ENCODE measurements at regions not wholly inside any gene's neighbourhood (a gene's known extent, or its start where the extent isn't known, plus 50 kb on each side); places are given as distances from the start of the nearest gene placed in this dataset.

- no peaks in the 10 kb centered on the region for H3K27me3 Mint-ChIP-seq (ENCODE audit: low read depth)
- H3K9me3 Mint-ChIP-seq = peaks cover 4% of the 10 kb centered on the region
- no peak for DNase-seq
- ATAC-seq = no peak
- H3K4me3 Mint-ChIP-seq = no peak overlapping the region
- H3K36me3 Mint-ChIP-seq (ENCODE audit: insufficient read depth) = no peaks in the 10 kb centered on the region
- no peaks in the 10 kb centered on the region for H3K4me1 Mint-ChIP-seq (ENCODE audit: low read depth)
Measured at GRCh38 chr7:117929237-117929636, 56.0 kb upstream of the CTTNBP2 start.

GRCh38 chr7:117931314-117931713, 58.1 kb upstream of the CTTNBP2 start:
- ATAC-seq (no peak), DNase-seq (no peak)
- peaks cover 4% of the 10 kb centered on the region for H3K9me3 Mint-ChIP-seq
- no peaks in the 10 kb centered on the region for H3K27me3 Mint-ChIP-seq (ENCODE audit: low read depth)
- no peak overlapping the region for H3K4me3 Mint-ChIP-seq
- no peaks in the 10 kb centered on the region for H3K36me3 Mint-ChIP-seq (ENCODE audit: insufficient read depth)
- no peaks in the 10 kb centered on the region for H3K4me1 Mint-ChIP-seq (ENCODE audit: low read depth)

- no peak for ATAC-seq
- H3K27me3 Mint-ChIP-seq (ENCODE audit: low read depth) = no peaks in the 10 kb centered on the region
Measured at GRCh38 chr7:117937049-117937752, 64.0 kb upstream of the CTTNBP2 start.

GRCh38 chr7:117937753-117938483, 64.7 kb upstream of the CTTNBP2 start:
- Mint-ChIP-seq H3K27me3 (ENCODE audit: low read depth) (no peaks in the 10 kb centered on the region), H3K4me1 (ENCODE audit: low read depth) (no peaks in the 10 kb centered on the region), H3K9me3 (peaks cover 4% of the 10 kb centered on the region), H3K36me3 (ENCODE audit: insufficient read depth) (no peaks in the 10 kb centered on the region), H3K4me3 (no peak overlapping the region)
- DNase-seq = no peak
- ATAC-seq = no peak

More at GRCh38 chr7:117937049-117937752, 64.0 kb upstream of the CTTNBP2 start:
- no peak for DNase-seq
- Mint-ChIP-seq H3K4me3 (no peak overlapping the region), H3K36me3 (ENCODE audit: insufficient read depth) (no peaks in the 10 kb centered on the region), H3K4me1 (ENCODE audit: low read depth) (no peaks in the 10 kb centered on the region), H3K9me3 (peaks cover 4% of the 10 kb centered on the region)

GRCh38 chr7:117941138-117941810, 68.0 kb upstream of the CTTNBP2 start:
- Mint-ChIP-seq H3K4me1 (ENCODE audit: low read depth) (no peaks in the 10 kb centered on the region), H3K36me3 (ENCODE audit: insufficient read depth) (no peaks in the 10 kb centered on the region), H3K4me3 (no peak overlapping the region), H3K9me3 (peaks cover 3% of the 10 kb centered on the region), H3K27me3 (ENCODE audit: low read depth) (no peaks in the 10 kb centered on the region)
- ATAC-seq (no peak), DNase-seq (no peak)

- Mint-ChIP-seq H3K27me3 (ENCODE audit: low read depth) (no peaks in the 10 kb centered on the region), H3K4me1 (ENCODE audit: low read depth) (no peaks in the 10 kb centered on the region), H3K4me3 (no peak overlapping the region), H3K9me3 (peaks cover 3% of the 10 kb centered on the region), H3K36me3 (ENCODE audit: insufficient read depth) (no peaks in the 10 kb centered on the region)
- no peak for DNase-seq
- no peak for ATAC-seq
Measured at GRCh38 chr7:117942780-117943179, 69.5 kb upstream of the CTTNBP2 start.

GRCh38 chr7:117944886-117945285, 71.6 kb upstream of the CTTNBP2 start:
- Mint-ChIP-seq H3K27me3 (ENCODE audit: low read depth) (no peaks in the 10 kb centered on the region), H3K4me1 (ENCODE audit: low read depth) (no peaks in the 10 kb centered on the region), H3K36me3 (ENCODE audit: insufficient read depth) (no peaks in the 10 kb centered on the region), H3K4me3 (no peak overlapping the region), H3K9me3 (peaks cover 6% of the 10 kb centered on the region)
- no peak for ATAC-seq
- DNase-seq = no peak

GRCh38 chr7:117946151-117946633, 73.0 kb upstream of the CTTNBP2 start:
- ATAC-seq (no peak), DNase-seq (no peak)
- Mint-ChIP-seq H3K4me3 (no peak overlapping the region), H3K4me1 (ENCODE audit: low read depth) (no peaks in the 10 kb centered on the region), H3K36me3 (ENCODE audit: insufficient read depth) (no peaks in the 10 kb centered on the region), H3K9me3 (peaks cover 6% of the 10 kb centered on the region), H3K27me3 (ENCODE audit: low read depth) (no peaks in the 10 kb centered on the region)

- Mint-ChIP-seq H3K9me3 (peaks cover 3% of the 10 kb centered on the region), H3K4me1 (ENCODE audit: low read depth) (no peaks in the 10 kb centered on the region), H3K4me3 (no peak overlapping the region), H3K36me3 (ENCODE audit: insufficient read depth) (no peaks in the 10 kb centered on the region), H3K27me3 (ENCODE audit: low read depth) (no peaks in the 10 kb centered on the region)
- ATAC-seq (no peak), DNase-seq (no peak)
Measured at GRCh38 chr7:117949232-117949631, 76.0 kb upstream of the CTTNBP2 start.

- H3K36me3 Mint-ChIP-seq (ENCODE audit: insufficient read depth) = no peaks in the 10 kb centered on the region
- no peak overlapping the region for H3K4me3 Mint-ChIP-seq
- no peaks in the 10 kb centered on the region for H3K27me3 Mint-ChIP-seq (ENCODE audit: low read depth)
- ATAC-seq (no peak), DNase-seq (no peak)
- H3K9me3 Mint-ChIP-seq = peaks cover 3% of the 10 kb centered on the region
- H3K4me1 Mint-ChIP-seq (ENCODE audit: low read depth) = no peaks in the 10 kb centered on the region
Measured at GRCh38 chr7:117950601-117951260, 77.5 kb upstream of the CTTNBP2 start.

- Mint-ChIP-seq H3K27me3 (ENCODE audit: low read depth) (no peaks in the 10 kb centered on the region), H3K4me3 (no peak overlapping the region), H3K36me3 (ENCODE audit: insufficient read depth) (no peaks in the 10 kb centered on the region), H3K9me3 (peaks cover 3% of the 10 kb centered on the region), H3K4me1 (ENCODE audit: low read depth) (no peaks in the 10 kb centered on the region)
- ATAC-seq (no peak), DNase-seq (no peak)
Measured at GRCh38 chr7:117951285-117951684, 78.0 kb upstream of the CTTNBP2 start.

- Mint-ChIP-seq H3K9me3 (peaks cover 3% of the 10 kb centered on the region), H3K27me3 (ENCODE audit: low read depth) (no peaks in the 10 kb centered on the region), H3K36me3 (ENCODE audit: insufficient read depth) (no peaks in the 10 kb centered on the region), H3K4me1 (ENCODE audit: low read depth) (no peaks in the 10 kb centered on the region), H3K4me3 (no peak overlapping the region)
- ATAC-seq = no peak
- no peak for DNase-seq
Measured at GRCh38 chr7:117951691-117952280, 78.5 kb upstream of the CTTNBP2 start.

- ATAC-seq = no peak
- Mint-ChIP-seq H3K4me3 (no peak overlapping the region), H3K9me3 (no peaks in the 10 kb centered on the region), H3K36me3 (ENCODE audit: insufficient read depth) (no peaks in the 10 kb centered on the region), H3K27me3 (ENCODE audit: low read depth) (no peaks in the 10 kb centered on the region), H3K4me1 (ENCODE audit: low read depth) (no peaks in the 10 kb centered on the region)
- no peak for DNase-seq
Measured at GRCh38 chr7:117955046-117955445, 81.8 kb upstream of the CTTNBP2 start.

- H3K36me3 Mint-ChIP-seq (ENCODE audit: insufficient read depth) = no peaks in the 10 kb centered on the region
- ATAC-seq (no peak), DNase-seq (no peak)
Measured at GRCh38 chr7:117960351-117960750, 87.1 kb upstream of the CTTNBP2 start.

More at GRCh38 chr7:117960351-117960750, 87.1 kb upstream of the CTTNBP2 start:
- no peak overlapping the region for H3K4me3 Mint-ChIP-seq
- no peaks in the 10 kb centered on the region for H3K4me1 Mint-ChIP-seq (ENCODE audit: low read depth)
- no peaks in the 10 kb centered on the region for H3K9me3 Mint-ChIP-seq
- no peaks in the 10 kb centered on the region for H3K27me3 Mint-ChIP-seq (ENCODE audit: low read depth)
